ENCODE measurements at regions not wholly inside any gene's neighbourhood (a gene's known extent, or its start where the extent isn't known, plus 50 kb on each side); places are given as distances from the start of the nearest gene placed in this dataset.
A peak's percentile ranks its signal among the peaks of the same experiment; 100 is the strongest.

GRCh38 chr5:26727916-26728315, 310.5 kb downstream of the CDH9 start:
- TF ChIP-seq POLR2AphosphoS5 (IDR thresholded peaks at IDR 0.05) = no peak
- no peak for TF ChIP-seq POLR2A (IDR thresholded peaks at IDR 0.05)
- no peak for TF ChIP-seq CTCF (IDR thresholded peaks at IDR 0.05)
- WGBS = 86% methylated on average over 3 of the region's 3 CpGs

DNA sequence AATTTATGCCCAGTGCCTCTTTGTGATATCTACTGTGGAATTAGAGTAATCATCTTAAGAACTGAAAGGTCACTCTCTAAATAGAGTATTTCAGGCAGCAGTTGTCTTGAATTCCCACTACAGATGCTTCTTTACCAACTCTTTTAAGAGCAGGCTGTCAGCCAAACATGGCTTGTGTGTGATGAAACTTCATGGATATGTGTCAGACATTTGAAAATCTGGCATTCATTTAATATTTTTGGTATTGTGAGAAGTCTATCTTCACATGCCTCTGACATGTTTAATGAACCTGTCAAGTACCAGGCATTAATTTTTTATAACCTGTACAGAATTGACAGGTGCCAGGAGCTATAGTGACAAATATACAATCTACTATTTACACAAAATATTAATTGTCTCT, 318.6 kb downstream of the CDH9 start:
- H3K4me3 ChIP-seq = no peak overlapping the region
- H3K36me3 ChIP-seq = no peaks in the 10 kb centered on the region
- no peak overlapping the region for H3K27ac ChIP-seq
- intact Hi-C loops (cut with DNase I) = no loop called here
- H3K9me3 ChIP-seq = no peaks in the 10 kb centered on the region
- no peak for TF ChIP-seq POLR2A (IDR thresholded peaks at IDR 0.05)
- H3K27me3 ChIP-seq (replicated peaks; ENCODE audit: insufficient read depth) = no peaks in the 10 kb centered on the region
- DNase-seq (ENCODE audit: low spot score) = no peak
- H3K4me1 ChIP-seq (replicated peaks) = no peaks in the 10 kb centered on the region

More at GRCh38 chr5:26727916-26728315, 310.5 kb downstream of the CDH9 start:
- intact Hi-C loops (cut with DNase I) = no loop called here
- no peaks in the 10 kb centered on the region for H3K4me1 ChIP-seq (replicated peaks)
- no peaks in the 10 kb centered on the region for H3K9me3 ChIP-seq
- no peak for DNase-seq (ENCODE audit: low spot score)
- H3K27ac ChIP-seq = no peak overlapping the region
- H3K27me3 ChIP-seq (replicated peaks; ENCODE audit: insufficient read depth) = no peaks in the 10 kb centered on the region
- no peaks in the 10 kb centered on the region for H3K36me3 ChIP-seq
- H3K4me3 ChIP-seq = no peak overlapping the region

DNA sequence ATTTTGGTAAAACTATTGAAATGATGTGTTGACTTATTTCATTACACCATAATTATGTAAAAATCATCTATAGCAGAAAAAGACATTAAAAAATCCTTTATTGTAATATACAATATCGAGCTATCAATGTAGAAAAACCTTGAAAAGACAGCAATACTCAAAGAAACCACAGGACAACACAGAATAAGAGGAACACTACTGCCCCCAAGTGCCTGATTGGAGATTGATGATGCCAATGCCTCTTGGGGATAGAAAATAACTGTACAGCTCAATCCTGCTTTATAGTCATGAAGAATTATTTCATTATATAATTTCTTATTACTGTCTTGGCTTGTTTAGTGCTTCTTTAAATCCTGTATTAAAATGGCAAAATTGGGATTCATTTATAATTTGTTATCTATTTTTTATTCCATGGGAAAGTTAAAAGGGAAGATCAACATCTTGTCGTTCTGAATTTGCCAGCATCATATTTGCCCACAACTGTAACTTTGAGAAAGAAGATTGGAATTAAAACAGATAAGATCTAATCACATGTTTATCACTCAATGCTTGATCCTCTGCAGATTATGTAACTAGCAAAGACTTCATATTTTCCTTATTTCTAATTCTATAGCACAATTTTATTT, 337.5 kb downstream of the CDH9 start:
- intact Hi-C loops (cut with DNase I) = no loop called here
- no peak for DNase-seq (ENCODE audit: low spot score)
- Histone ChIP-seq H3K27ac (no peak overlapping the region), H3K4me3 (no peak overlapping the region), H3K27me3 (replicated peaks; ENCODE audit: insufficient read depth) (no peaks in the 10 kb centered on the region), H3K9me3 (no peaks in the 10 kb centered on the region), H3K36me3 (no peaks in the 10 kb centered on the region), H3K4me1 (replicated peaks) (no peaks in the 10 kb centered on the region)
- 45% methylated on average over 2 of the region's 2 CpGs for WGBS
- no peak for TF ChIP-seq POLR2AphosphoS5 (IDR thresholded peaks at IDR 0.05)
- TF ChIP-seq CTCF (IDR thresholded peaks at IDR 0.05) = peak in 3 of 4 experiments; percentile 32 to 48 (median 34)

DNA sequence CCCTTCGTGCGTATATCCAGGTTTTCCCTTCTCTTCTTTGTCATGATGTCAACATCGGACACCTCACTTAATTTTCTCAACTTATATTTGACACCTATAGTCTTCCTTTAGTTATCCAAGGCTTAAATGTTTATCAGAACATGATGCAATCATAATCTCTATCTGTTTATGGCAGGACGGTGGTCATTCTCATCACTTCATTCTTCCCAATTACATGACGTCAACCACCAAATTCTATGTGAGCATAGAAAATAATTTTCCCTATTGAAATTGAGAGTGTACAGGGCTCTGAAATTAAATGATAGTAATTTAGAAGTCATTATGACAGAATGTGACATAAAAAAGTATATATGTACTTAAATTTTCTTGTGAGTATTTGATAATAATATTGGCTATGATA, 345.4 kb downstream of the CDH9 start:
- Histone ChIP-seq H3K27ac (no peak overlapping the region), H3K9me3 (no peaks in the 10 kb centered on the region), H3K4me3 (no peak overlapping the region), H3K4me1 (replicated peaks) (no peaks in the 10 kb centered on the region), H3K36me3 (no peaks in the 10 kb centered on the region), H3K27me3 (replicated peaks; ENCODE audit: insufficient read depth) (no peaks in the 10 kb centered on the region)
- no peak for TF ChIP-seq CTCF (IDR thresholded peaks at IDR 0.05)
- no peak for TF ChIP-seq POLR2A (IDR thresholded peaks at IDR 0.05)
- no peak for TF ChIP-seq POLR2AphosphoS5 (IDR thresholded peaks at IDR 0.05)
- intact Hi-C loops (cut with DNase I) = no loop called here
- no peak for DNase-seq (ENCODE audit: low spot score)
- 91% methylated on average over 5 of the region's 5 CpGs for WGBS

DNA sequence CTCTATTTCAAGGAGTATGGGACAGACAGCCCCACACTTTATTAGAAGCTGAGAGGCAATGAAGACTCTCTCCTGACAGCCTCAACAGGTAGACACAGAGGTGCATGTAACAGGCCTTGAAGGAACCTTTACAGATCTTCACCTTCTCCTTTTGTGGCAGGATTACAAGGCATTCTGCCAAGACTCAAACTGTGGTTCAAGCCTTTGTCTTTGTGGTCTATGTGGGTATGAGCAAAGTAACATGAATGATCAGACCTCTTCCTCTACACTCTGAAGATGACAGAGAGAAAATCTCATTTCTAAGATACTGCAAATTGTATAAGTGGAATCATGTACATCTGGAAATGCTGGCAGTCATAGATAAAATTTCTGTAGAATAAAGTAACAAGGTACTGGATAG, 346.9 kb downstream of the CDH9 start:
- H3K27ac ChIP-seq = no peak overlapping the region
- H3K4me1 ChIP-seq (replicated peaks) = no peaks in the 10 kb centered on the region
- no peaks in the 10 kb centered on the region for H3K36me3 ChIP-seq
- DNase-seq (ENCODE audit: low spot score) = no peak
- intact Hi-C loops (cut with DNase I) = no loop called here
- no peaks in the 10 kb centered on the region for H3K9me3 ChIP-seq
- H3K27me3 ChIP-seq (replicated peaks; ENCODE audit: insufficient read depth) = no peaks in the 10 kb centered on the region
- no peak for TF ChIP-seq POLR2A (IDR thresholded peaks at IDR 0.05)
- TF ChIP-seq CTCF (IDR thresholded peaks at IDR 0.05) = no peak
- TF ChIP-seq POLR2AphosphoS5 (IDR thresholded peaks at IDR 0.05) = no peak
- H3K4me3 ChIP-seq = no peak overlapping the region

All from prostate gland (tissue), 2 donors.